AG10803 (cell line): ENCODE measurements at regions not wholly inside any gene's neighbourhood (a gene's known extent, or its start where the extent isn't known, plus 50 kb on each side); places are given as distances from the start of the nearest gene placed in this dataset.
A peak's percentile ranks its signal among the peaks of the same experiment; 100 is the strongest.

Experiments
- DNase-seq: peaks from one replicate; pipeline ENCODE4 v3.0.0; 2010; ENCODE audit warnings: low read depth
- H3K4me3 ChIP-seq: 2 replicates; pipeline ENCODE4 v1.5.1; 2011; ENCODE audit warnings: mild to moderate bottlenecking, low read length, control low read depth
- TF ChIP-seq, protein P1 (sequence below): conservative IDR thresholded peaks from 2 replicates; pipeline ENCODE4 v1.5.1; 2011; ENCODE audit warnings: mild to moderate bottlenecking, low read length, control low read depth, inconsistent platforms

GRCh38 chr2:122136056-122136455, 380.6 kb downstream of the TSN start:
- no peak for DNase-seq
- TF ChIP-seq, protein P1, sequence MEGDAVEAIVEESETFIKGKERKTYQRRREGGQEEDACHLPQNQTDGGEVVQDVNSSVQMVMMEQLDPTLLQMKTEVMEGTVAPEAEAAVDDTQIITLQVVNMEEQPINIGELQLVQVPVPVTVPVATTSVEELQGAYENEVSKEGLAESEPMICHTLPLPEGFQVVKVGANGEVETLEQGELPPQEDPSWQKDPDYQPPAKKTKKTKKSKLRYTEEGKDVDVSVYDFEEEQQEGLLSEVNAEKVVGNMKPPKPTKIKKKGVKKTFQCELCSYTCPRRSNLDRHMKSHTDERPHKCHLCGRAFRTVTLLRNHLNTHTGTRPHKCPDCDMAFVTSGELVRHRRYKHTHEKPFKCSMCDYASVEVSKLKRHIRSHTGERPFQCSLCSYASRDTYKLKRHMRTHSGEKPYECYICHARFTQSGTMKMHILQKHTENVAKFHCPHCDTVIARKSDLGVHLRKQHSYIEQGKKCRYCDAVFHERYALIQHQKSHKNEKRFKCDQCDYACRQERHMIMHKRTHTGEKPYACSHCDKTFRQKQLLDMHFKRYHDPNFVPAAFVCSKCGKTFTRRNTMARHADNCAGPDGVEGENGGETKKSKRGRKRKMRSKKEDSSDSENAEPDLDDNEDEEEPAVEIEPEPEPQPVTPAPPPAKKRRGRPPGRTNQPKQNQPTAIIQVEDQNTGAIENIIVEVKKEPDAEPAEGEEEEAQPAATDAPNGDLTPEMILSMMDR = peak; percentile 44
- H3K4me3 ChIP-seq = no peak overlapping the region

DNA sequence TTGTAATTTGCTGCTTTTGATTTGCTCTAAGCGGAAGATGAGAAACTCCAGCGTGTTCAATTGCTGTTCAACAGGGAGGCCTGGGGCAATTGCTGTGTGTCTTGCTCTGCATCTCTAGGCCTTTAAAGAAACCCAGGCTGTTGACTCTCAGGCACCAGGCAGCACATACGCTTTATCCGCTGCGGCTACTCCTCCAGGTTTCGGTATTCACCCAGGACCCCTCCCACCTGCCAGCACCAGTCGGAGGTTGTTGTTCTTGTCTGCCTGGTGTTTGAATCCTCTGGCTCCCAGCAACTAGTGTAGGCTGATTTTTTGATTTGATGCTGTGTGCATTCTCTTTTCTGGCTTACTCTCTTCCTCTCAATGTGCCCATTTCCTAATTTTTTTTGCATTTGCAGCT, 383.1 kb downstream of the TSN start:
- DNase-seq = no peak
- H3K4me3 ChIP-seq = no peak overlapping the region
- TF ChIP-seq, protein P1 = no peak

DNA sequence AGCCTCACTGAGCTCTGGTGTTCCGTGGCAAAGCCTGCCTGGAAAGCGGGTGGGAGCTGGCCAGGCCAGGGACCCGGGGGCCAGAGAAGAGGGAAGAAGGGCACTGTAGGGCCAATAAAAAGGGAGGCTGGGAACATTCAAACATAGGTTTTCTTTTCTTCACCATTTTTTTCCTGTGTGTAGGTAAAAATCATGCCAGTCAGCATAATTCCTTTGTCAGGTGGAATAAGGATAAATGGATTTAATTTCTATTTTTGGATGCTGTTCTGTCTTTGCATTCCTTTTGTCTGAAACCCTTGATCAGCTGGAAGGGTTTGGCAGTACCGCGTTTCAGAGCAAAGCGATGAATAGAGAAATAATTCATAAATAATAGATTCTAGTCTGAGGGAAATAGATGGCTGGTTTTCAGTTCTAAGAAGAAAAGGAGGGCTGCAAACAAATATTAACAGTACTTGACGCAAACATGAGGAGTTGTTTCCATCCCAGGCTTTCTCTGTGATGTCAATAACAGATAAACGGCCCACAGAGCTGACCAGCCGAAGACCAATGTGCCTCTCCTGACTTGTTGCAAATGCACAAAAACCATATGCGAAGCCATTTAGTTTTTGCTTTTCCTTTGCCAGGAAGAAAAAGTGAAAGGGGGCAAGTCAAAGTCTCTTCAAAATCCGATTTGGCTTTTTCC, 384.4 kb downstream of the TSN start:
- TF ChIP-seq, protein P1 = no peak
- H3K4me3 ChIP-seq = no peak overlapping the region
- no peak for DNase-seq

DNA sequence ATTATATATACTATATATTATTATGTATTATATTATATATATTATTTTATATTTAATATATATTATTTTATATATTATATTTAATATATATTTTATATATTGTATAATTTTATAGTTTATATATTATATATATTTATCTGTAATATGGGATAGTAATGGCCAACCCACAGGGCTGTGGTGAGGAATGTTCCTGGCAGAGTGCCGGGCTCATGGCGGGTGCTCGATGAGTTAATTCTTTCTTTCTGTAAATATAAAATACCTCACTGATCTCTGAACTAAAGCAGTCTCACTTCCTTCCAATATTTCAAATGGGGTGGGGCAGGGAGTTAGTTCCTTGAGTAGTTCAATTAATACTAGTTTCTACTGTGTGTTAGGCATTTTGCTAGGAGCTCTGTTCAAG, 389.4 kb downstream of the TSN start:
- no peak overlapping the region for H3K4me3 ChIP-seq
- TF ChIP-seq, protein P1 = no peak
- DNase-seq = no peak

GRCh38 chr2:122145856-122146255, 390.4 kb downstream of the TSN start:
- TF ChIP-seq, protein P1 = no peak
- DNase-seq = no peak
- no peak overlapping the region for H3K4me3 ChIP-seq

DNA sequence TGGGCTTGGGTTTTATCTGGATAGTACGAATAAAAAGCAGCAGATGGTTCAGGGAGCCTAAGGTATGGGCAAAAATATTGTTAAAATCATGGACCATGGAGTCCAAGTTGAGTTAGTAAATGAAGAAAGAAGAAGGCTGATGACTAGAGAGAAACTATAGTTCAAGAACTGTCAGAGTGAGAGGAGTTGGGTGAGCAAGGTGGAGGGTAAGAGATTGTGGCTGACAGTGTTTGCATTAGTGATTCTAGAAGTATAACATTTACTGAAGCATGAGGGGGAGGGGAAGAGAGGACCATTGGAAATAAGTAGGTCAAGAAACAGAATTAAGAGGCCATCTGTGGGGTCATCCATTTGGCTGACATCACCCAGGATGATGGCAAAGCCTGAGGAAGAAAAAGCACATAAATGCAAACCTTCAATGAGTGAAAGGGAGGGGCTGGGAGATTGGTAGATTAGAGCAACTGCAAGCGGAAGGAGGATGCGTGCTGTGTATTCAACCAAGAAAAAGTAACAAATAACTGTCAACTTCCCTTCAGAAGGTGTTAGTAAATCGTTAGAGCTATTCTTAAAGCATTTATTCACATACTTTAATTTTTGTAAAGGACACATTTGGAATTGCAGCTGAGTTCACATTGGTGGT, 392.8 kb downstream of the TSN start:
- H3K4me3 ChIP-seq = no peak overlapping the region
- TF ChIP-seq, protein P1 = no peak
- DNase-seq = no peak
